LoVo (cell line): ENCODE measurements at regions not wholly inside any gene's neighbourhood (a gene's known extent, or its start where the extent isn't known, plus 50 kb on each side); places are given as distances from the start of the nearest gene placed in this dataset.

ENCODE experiments used
- DNase-seq: peaks from one replicate; pipeline ENCODE4 v3.0.0-alpha.2; 2016; ENCODE audit warnings: low spot score

GRCh38 chr1:67948151-67949080, 102.0 kb downstream of the DIRAS3 start:
- no peak for DNase-seq

- DNase-seq = no peak
These were observed 103.3 kb downstream of the DIRAS3 start for GRCh38 chr1:67947114-67947513.

GRCh38 chr1:67945733-67946374, 104.6 kb downstream of the DIRAS3 start:
- no peak for DNase-seq

GRCh38 chr1:67942274-67942673, 108.2 kb downstream of the DIRAS3 start:
- no peak for DNase-seq

GRCh38 chr1:67941746-67942145, 108.5 kb upstream of the GNG12 start:
- no peak for DNase-seq

DNA sequence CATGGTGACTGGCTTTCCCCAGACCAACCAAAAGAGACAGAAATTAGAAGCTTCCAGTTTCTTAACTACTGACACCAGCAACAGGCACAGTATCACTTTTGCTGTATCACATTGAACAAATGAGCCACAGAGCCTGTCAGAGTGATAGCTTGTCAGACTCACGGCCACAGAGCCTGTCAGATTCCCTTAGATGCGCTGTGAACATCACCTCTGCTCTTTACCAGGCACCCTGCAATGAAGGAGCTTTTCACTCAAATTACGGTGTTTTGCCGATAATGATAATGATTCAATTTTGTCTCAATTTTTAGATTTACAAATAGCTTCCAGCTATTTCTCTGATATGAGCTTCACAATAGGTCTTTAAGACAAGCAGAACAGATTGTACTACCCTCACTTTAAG, 107.9 kb upstream of the GNG12 start:
- DNase-seq = no peak

GRCh38 chr1:67939942-67940341, 106.7 kb upstream of the GNG12 start:
- no peak for DNase-seq

GRCh38 chr1:67939186-67939743, 106.0 kb upstream of the GNG12 start:
- DNase-seq = no peak

- no peak for DNase-seq
These were observed 104.4 kb upstream of the GNG12 start for GRCh38 chr1:67937651-67938050.

DNA sequence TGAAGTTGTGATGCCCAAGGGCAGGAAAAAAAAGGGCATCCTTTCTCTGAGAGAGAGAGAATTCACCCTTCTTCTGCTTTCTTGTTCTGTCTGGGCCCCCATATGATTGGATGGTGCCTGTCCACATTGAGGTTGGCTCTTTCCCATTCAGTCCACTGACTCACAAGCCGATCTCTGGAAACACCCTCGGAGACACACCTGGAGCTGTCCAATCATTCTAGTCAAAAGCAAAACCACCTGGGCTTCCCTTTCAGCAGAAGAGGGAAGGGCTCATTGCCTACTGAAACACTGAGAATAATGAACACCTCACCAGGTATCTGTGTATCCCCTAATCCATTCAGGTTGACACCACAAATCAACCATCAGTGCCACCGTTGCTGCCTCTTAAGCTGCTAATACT, 103.7 kb upstream of the GNG12 start:
- DNase-seq = no peak

GRCh38 chr1:67935560-67935959, 102.3 kb upstream of the GNG12 start:
- no peak for DNase-seq

DNA sequence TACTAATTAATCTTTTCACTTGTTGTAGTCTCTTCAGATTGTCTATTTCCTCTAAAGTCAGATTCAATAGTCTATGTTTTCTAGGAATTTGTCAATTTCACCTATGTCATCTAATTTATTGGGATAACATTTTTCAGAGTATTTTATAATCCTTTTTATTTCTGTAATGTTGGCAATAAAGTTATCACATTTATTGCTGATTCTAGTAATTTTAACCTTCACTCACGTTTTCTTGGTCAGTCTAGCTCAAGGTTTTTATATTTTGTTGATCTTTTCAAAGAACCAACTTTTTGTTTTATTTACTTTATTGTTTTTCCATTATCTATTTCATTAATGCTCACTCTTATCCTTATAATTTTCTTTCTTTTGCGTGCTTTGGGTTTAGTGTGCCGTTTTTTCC, 97.9 kb upstream of the GNG12 start:
- no peak for DNase-seq

GRCh38 chr1:67923074-67923473, 89.8 kb upstream of the GNG12 start:
- DNase-seq = no peak

DNA sequence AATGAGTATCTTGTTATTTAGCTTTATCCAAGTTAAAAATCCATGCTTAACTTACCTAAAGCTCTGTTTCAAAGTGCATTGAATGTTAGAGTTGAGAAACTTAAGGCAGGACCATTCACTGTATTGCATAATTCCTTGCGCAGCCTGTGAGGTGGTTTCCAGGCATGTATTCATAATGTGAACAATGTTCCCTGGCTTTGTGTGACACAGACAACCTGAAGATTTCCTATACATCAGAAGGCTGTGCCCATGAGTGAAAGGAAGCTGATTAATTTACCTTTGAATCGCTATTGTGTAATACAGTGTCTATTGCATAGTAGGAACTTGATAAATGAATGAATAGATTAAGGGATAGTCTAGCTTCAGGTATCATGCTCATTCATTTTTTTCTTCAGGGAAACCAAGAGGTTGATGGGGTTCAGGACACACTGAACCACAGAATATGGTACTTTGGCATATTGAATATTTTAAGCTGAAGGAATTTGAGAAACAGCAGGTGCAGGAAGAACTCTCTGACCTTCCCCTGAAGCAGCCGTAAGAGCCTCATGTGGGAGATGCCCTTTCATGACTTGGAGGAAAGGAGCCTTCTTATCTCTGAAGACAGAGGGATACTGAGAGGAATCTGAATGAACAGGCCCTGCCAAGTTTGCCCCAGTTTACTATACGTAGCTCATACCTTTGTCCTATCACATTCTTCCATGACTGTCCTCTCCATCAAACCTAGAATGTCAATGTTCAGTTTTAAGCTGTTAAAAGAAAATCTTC, 88.6 kb upstream of the GNG12 start:
- DNase-seq = no peak

DNA sequence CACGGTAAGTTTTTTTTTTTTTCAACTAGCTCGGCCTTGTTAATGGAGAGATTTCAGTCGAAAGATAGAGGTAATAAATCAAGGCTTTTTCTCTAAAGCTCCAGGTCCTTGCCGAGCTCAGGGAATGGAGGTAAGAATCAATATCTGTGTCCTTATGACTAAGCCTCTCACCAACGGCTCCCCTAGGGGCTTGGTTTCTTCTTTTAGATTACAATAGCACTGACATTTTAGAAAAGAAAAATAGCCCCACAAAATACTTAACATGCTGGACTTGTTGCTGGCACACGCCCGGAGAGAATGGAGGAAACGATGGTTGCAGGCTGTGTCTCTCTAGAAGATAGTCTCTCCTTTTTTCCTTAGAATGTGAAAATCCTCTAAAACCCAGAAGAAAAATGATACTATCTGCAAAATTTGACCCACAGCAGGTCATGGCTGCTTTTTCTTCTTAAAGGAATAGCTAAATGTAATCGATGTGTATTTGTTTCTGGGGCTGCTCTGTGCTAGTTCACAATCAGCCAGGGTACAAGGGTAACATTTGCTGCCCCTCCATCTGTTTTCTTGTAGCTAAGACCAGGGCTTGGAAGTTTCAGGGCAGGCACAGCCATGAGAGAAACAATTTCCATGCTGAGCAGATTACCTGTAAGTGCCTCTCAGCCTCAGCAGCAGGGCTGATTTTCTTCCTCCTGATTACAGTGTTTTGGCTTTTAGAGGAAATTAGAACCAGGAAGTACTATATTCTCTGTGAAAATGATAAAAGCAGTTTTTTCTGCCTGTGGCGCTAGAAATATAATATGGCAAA, 86.2 kb upstream of the GNG12 start:
- DNase-seq = no peak

DNA sequence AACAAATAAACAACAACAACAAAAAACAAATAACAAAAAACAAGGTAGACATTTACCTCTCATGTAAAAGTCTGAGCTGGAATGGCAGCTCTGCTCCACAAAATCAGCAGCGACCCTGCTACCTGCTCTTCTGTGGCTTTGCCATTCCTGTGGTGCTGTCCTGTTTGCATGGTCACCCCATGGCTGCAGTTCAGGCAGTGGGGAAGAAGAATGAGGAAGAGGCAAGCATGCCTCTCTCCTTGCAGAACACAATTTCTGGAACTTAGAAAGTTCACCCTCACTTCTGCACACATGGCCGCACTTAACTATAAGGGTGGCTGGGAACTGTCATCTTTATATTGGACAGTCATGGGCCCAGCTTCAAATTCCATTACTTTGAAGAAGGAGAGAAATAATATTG, 84.8 kb upstream of the GNG12 start:
- no peak for DNase-seq

- no peak for DNase-seq
These were observed 83.7 kb upstream of the GNG12 start for GRCh38 chr1:67917006-67917405.

- no peak for DNase-seq
These were observed 83.0 kb upstream of the GNG12 start for GRCh38 chr1:67916140-67916886.

GRCh38 chr1:67909776-67910175, 76.5 kb upstream of the GNG12 start:
- DNase-seq = no peak

GRCh38 chr1:67908250-67908936, 75.1 kb upstream of the GNG12 start:
- no peak for DNase-seq
